Neural cell (in vitro differentiated cells): ENCODE measurements at regions not wholly inside any gene's neighbourhood (a gene's known extent, or its start where the extent isn't known, plus 50 kb on each side); places are given as distances from the start of the nearest gene placed in this dataset.

ENCODE experiments used
- EP300 ChIP-seq: fragments of 450-650 bp; conservative IDR thresholded peaks from 2 replicates; pipeline ENCODE4 v1.6.1; 2014; ENCODE audit warnings: antibody characterized with exemption, mild to moderate bottlenecking, moderate library complexity; ENCODE audit not compliant: poor library complexity, severe bottlenecking
- TF ChIP-seq, protein P1 (sequence below): fragments of 450-650 bp; IDR thresholded peaks from 2 replicates; pipeline ENCODE4 v1.5.1; 2014; ENCODE audit warnings: antibody characterized with exemption, mild to moderate bottlenecking, moderate library complexity; ENCODE audit not compliant: poor library complexity, severe bottlenecking

DNA sequence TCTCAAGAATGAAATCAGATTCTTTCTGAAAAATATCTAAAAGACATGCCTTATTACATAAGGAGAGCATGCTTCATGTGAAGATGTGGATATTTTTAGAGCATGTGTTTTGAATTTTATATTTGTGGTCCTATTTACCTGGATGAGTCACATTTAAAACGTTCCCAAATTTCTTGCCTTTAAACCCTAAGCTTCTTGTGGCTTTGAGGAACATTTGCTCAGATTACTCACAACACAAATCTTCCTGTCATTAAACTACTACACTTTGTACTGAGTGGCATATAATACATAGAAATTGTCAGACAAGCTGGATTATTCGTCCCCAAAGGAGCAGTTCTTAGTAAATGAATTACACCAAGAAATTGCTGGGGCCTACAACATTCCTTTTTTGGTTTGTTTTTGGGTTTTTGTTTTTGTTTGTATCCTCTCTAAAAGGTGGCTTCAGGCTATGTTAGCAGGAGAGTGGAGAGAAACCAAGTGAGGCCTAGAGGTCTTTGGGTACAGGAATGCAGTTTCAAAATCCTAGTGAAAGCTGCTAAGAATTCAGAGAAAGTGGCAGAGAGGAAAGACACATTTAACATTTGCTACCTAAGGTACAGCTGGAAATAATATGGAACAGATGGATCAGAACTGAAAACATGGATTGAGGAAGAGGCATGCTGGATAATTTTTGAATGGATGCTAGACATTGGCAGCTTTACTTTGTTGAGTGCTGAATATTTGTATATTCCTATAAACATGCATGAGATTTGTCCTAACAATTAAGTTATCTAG lies 128.1 kb downstream of the RPL22L1 start:
- TF ChIP-seq EP300 = no peak
- TF ChIP-seq, protein P1, sequence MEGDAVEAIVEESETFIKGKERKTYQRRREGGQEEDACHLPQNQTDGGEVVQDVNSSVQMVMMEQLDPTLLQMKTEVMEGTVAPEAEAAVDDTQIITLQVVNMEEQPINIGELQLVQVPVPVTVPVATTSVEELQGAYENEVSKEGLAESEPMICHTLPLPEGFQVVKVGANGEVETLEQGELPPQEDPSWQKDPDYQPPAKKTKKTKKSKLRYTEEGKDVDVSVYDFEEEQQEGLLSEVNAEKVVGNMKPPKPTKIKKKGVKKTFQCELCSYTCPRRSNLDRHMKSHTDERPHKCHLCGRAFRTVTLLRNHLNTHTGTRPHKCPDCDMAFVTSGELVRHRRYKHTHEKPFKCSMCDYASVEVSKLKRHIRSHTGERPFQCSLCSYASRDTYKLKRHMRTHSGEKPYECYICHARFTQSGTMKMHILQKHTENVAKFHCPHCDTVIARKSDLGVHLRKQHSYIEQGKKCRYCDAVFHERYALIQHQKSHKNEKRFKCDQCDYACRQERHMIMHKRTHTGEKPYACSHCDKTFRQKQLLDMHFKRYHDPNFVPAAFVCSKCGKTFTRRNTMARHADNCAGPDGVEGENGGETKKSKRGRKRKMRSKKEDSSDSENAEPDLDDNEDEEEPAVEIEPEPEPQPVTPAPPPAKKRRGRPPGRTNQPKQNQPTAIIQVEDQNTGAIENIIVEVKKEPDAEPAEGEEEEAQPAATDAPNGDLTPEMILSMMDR = no peak
